SK-N-SH treated with all-trans-retinoic acid at 6 μM for 48 hours (cell line): ENCODE measurements at regions not wholly inside any gene's neighbourhood (a gene's known extent, or its start where the extent isn't known, plus 50 kb on each side); places are given as distances from the start of the nearest gene placed in this dataset.

Source experiments
- BACH2 ChIP-seq: fragments of 250-450 bp; sonication (Bioruptor Pico); IDR thresholded peaks from 2 replicates; pipeline ENCODE4 v1.9.0; 2021; ENCODE audit warnings: mild to moderate bottlenecking, borderline replicate concordance
- ESRRG ChIP-seq: fragments of 250-450 bp; sonication (Bioruptor Pico); IDR thresholded peaks from 2 replicates; pipeline ENCODE4 v1.6.1; 2021; ENCODE audit warnings: mild to moderate bottlenecking
- GLIS3 ChIP-seq: fragments of 250-450 bp; sonication (Bioruptor Pico); IDR thresholded peaks from 2 replicates; pipeline ENCODE4 v1.5.0; 2020; ENCODE audit warnings: mild to moderate bottlenecking, moderate library complexity
- OSR1 ChIP-seq: fragments of 250-450 bp; sonication (Bioruptor Pico); IDR thresholded peaks from 2 replicates; pipeline ENCODE4 v1.8.0; 2022; ENCODE audit warnings: moderate library complexity, mild to moderate bottlenecking, inconsistent platforms
- PPARA ChIP-seq: fragments of 250-450 bp; sonication (Bioruptor Pico); IDR thresholded peaks from 2 replicates; pipeline ENCODE4 v1.5.0; 2020; ENCODE audit warnings: mild to moderate bottlenecking, borderline replicate concordance
- RARB ChIP-seq: fragments of 250-450 bp; sonication (Bioruptor Pico); IDR thresholded peaks from 2 replicates; pipeline ENCODE4 v1.8.0; 2021; ENCODE audit warnings: mild to moderate bottlenecking, moderate library complexity
- SNAI2 ChIP-seq: fragments of 250-450 bp; sonication (Bioruptor Pico); IDR thresholded peaks from 2 replicates; pipeline ENCODE4 v1.5.0; 2020; ENCODE audit warnings: mild to moderate bottlenecking, moderate library complexity
- TCF4 ChIP-seq: fragments of 250-450 bp; sonication (Bioruptor Pico); IDR thresholded peaks from 2 replicates; pipeline ENCODE4 v1.8.0; 2021; ENCODE audit warnings: mild to moderate bottlenecking, moderate library complexity, borderline replicate concordance
- TOX ChIP-seq: fragments of 250-450 bp; sonication (Bioruptor Pico); IDR thresholded peaks from 2 replicates; pipeline ENCODE4 v1.8.0; 2021; ENCODE audit warnings: mild to moderate bottlenecking, moderate library complexity, borderline replicate concordance
- ZFP3 ChIP-seq: fragments of 250-450 bp; sonication (Bioruptor Pico); IDR thresholded peaks from 2 replicates; pipeline ENCODE4 v1.5.0; 2020; ENCODE audit warnings: mild to moderate bottlenecking, moderate library complexity
- ZNF8 ChIP-seq: fragments of 450-650 bp; formaldehyde crosslinking; IDR thresholded peaks from 2 replicates; pipeline ENCODE4 v1.5.0; 2020; ENCODE audit warnings: mild to moderate bottlenecking, moderate library complexity
- TF ChIP-seq, protein P1 (sequence below): fragments of 250-450 bp; sonication (Bioruptor Pico); IDR thresholded peaks from 2 replicates; pipeline ENCODE4 v1.8.0; 2021; ENCODE audit warnings: low read depth, mild to moderate bottlenecking, moderate library complexity, borderline replicate concordance
- TF ChIP-seq, protein P2 (sequence below): fragments of 250-450 bp; sonication (Bioruptor Pico); IDR thresholded peaks from 2 replicates; pipeline ENCODE4 v1.8.0; 2020; ENCODE audit warnings: mild to moderate bottlenecking, moderate library complexity, borderline replicate concordance
- TF ChIP-seq, protein P3 (sequence below): fragments of 250-450 bp; sonication (Bioruptor Pico); IDR thresholded peaks from 2 replicates; pipeline ENCODE4 v1.5.1; 2021; ENCODE audit warnings: mild to moderate bottlenecking, moderate library complexity

DNA sequence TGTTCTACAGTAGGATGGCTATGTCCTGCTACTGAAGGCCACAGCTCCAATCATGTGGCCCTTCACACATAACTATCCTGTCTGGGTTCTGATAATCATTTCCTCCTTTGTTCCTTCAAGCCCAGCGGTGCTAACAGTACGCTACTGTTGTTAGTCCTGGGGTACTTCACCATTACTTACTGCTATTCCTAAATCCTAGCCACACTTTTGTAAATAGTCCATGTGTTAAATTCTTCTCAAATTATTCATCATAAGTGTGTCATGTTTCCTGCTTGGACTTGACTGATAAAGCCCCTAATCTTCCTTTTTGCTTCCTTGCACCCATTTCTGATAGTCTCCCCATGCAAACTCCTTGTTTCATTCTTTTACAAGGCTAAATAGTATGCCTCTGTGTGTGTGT, 332.6 kb downstream of the FGF13 start:
- TF ChIP-seq, protein P1, sequence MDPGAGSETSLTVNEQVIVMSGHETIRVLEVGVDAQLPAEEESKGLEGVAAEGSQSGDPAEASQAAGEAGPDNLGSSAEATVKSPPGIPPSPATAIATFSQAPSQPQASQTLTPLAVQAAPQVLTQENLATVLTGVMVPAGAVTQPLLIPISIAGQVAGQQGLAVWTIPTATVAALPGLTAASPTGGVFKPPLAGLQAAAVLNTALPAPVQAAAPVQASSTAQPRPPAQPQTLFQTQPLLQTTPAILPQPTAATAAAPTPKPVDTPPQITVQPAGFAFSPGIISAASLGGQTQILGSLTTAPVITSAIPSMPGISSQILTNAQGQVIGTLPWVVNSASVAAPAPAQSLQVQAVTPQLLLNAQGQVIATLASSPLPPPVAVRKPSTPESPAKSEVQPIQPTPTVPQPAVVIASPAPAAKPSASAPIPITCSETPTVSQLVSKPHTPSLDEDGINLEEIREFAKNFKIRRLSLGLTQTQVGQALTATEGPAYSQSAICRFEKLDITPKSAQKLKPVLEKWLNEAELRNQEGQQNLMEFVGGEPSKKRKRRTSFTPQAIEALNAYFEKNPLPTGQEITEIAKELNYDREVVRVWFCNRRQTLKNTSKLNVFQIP = no peak
- no peak for TF ChIP-seq RARB (CRISPR knock-in tag)
- no peak for TF ChIP-seq SNAI2 (CRISPR knock-in tag)
- TF ChIP-seq, protein P2, sequence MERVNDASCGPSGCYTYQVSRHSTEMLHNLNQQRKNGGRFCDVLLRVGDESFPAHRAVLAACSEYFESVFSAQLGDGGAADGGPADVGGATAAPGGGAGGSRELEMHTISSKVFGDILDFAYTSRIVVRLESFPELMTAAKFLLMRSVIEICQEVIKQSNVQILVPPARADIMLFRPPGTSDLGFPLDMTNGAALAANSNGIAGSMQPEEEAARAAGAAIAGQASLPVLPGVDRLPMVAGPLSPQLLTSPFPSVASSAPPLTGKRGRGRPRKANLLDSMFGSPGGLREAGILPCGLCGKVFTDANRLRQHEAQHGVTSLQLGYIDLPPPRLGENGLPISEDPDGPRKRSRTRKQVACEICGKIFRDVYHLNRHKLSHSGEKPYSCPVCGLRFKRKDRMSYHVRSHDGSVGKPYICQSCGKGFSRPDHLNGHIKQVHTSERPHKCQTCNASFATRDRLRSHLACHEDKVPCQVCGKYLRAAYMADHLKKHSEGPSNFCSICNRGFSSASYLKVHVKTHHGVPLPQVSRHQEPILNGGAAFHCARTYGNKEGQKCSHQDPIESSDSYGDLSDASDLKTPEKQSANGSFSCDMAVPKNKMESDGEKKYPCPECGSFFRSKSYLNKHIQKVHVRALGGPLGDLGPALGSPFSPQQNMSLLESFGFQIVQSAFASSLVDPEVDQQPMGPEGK (CRISPR knock-in tag) = no peak
- TF ChIP-seq GLIS3 = no peak
- TF ChIP-seq ZFP3 = no peak
- TF ChIP-seq BACH2 = no peak
- no peak for TF ChIP-seq ESRRG
- no peak for TF ChIP-seq TOX (CRISPR knock-in tag)
- TF ChIP-seq ZNF8 = no peak
- TF ChIP-seq PPARA (CRISPR knock-in tag) = no peak
- no peak for TF ChIP-seq TCF4 (CRISPR knock-in tag)
- no peak for TF ChIP-seq OSR1 (CRISPR knock-in tag)
- TF ChIP-seq, protein P3, sequence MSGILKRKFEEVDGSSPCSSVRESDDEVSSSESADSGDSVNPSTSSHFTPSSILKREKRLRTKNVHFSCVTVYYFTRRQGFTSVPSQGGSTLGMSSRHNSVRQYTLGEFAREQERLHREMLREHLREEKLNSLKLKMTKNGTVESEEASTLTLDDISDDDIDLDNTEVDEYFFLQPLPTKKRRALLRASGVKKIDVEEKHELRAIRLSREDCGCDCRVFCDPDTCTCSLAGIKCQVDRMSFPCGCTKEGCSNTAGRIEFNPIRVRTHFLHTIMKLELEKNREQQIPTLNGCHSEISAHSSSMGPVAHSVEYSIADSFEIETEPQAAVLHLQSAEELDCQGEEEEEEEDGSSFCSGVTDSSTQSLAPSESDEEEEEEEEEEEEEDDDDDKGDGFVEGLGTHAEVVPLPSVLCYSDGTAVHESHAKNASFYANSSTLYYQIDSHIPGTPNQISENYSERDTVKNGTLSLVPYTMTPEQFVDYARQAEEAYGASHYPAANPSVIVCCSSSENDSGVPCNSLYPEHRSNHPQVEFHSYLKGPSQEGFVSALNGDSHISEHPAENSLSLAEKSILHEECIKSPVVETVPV = no peak
